A549 (cell line): ENCODE measurements at regions not wholly inside any gene's neighbourhood (a gene's known extent, or its start where the extent isn't known, plus 50 kb on each side); places are given as distances from the start of the nearest gene placed in this dataset.

ENCODE experiments used
- CBX2 ChIP-seq: fragments of 200-600 bp; sonication (generic); IDR thresholded peaks from 2 replicates; pipeline ENCODE4 v1.6.1; 2016; ENCODE audit warnings: low read depth, mild to moderate bottlenecking, borderline replicate concordance
- CTCF ChIP-seq: fragments of >200 bp; sonication (Bioruptor Twin); formaldehyde crosslinking; IDR thresholded peaks from 3 replicates; pipeline ENCODE4 v1.5.1; 2016
- ELK1 ChIP-seq: fragments of 150-350 bp; IDR thresholded peaks from 2 replicates; pipeline ENCODE4 v1.6.1; 2014; ENCODE audit warnings: low read depth, mild to moderate bottlenecking, low read length
- FOSL2 ChIP-seq, 2 experiments: fragments of 450-650 bp in 1 of 2; fragments of >200 bp in 1 of 2; sonication (Bioruptor Twin) in 1 of 2; formaldehyde crosslinking; IDR thresholded peaks; 2 replicates each; pipeline versions ENCODE4 v1.5.0 to v1.6.1; 2016 to 2020; ENCODE audit warnings: mild to moderate bottlenecking in 1 of 2, moderate library complexity in 1 of 2
- JUN ChIP-seq, 2 experiments: fragments of >200 bp; sonication (Bioruptor Twin); formaldehyde crosslinking; IDR thresholded peaks; 2 replicates in 1 of 2; 3 replicates in 1 of 2; pipeline ENCODE4 v1.6.1; 2016 to 2017
- MAX ChIP-seq: IDR thresholded peaks from 2 replicates; pipeline ENCODE4 v1.6.1; 2012
- PHF8 ChIP-seq: fragments of 200-600 bp; sonication (generic); IDR thresholded peaks from 2 replicates; pipeline ENCODE4 v1.6.1; 2016; ENCODE audit warnings: low read depth, mild to moderate bottlenecking, antibody characterized with exemption, moderate library complexity, borderline replicate concordance
- POLR2A ChIP-seq: IDR thresholded peaks from 2 replicates; pipeline ENCODE4 v1.6.1; 2012; ENCODE audit warnings: mild to moderate bottlenecking, low read length
- RCOR1 ChIP-seq: fragments of 150-350 bp; IDR thresholded peaks from 2 replicates; pipeline ENCODE4 v1.6.1; 2014; ENCODE audit warnings: antibody characterized with exemption, low read length, low read depth
- REST ChIP-seq: fragments of 200-600 bp; sonication (generic); IDR thresholded peaks from 2 replicates; pipeline ENCODE4 v1.6.1; 2016; ENCODE audit warnings: antibody characterized with exemption, mild to moderate bottlenecking, moderate library complexity
- SREBF2 ChIP-seq: fragments of 450-650 bp; IDR thresholded peaks from 2 replicates; pipeline ENCODE4 v1.6.1; 2014; ENCODE audit warnings: mild to moderate bottlenecking, moderate library complexity
- USF2 ChIP-seq: fragments of 450-650 bp; IDR thresholded peaks from 2 replicates; pipeline ENCODE4 v1.6.1; 2014; ENCODE audit warnings: antibody characterized with exemption
- ZFP36 ChIP-seq: fragments of 450-650 bp; IDR thresholded peaks from 2 replicates; pipeline ENCODE4 v1.6.1; 2014; ENCODE audit warnings: borderline replicate concordance; ENCODE audit not compliant: partially characterized antibody
- ZNF302 ChIP-seq: fragments of 250-450 bp; sonication (Bioruptor Pico); IDR thresholded peaks from 2 replicates; pipeline ENCODE4 v1.9.0; 2021; ENCODE audit warnings: inconsistent platforms, mild to moderate bottlenecking, moderate library complexity

- TF ChIP-seq USF2, result no peak
- TF ChIP-seq CTCF, result no peak
- TF ChIP-seq FOSL2 (IDR thresholded peaks at IDR 0.05), result no peak
- no peak for TF ChIP-seq FOSL2 (CRISPR knock-in tag; IDR thresholded peaks at IDR 0.05)
- no peak for TF ChIP-seq REST
- TF ChIP-seq MAX, result no peak
- TF ChIP-seq POLR2A, result no peak
- TF ChIP-seq JUN (IDR thresholded peaks at IDR 0.05), result no peak
- TF ChIP-seq RCOR1, result no peak
- no peak for TF ChIP-seq CBX2
- TF ChIP-seq ZNF302 (CRISPR knock-in tag), result no peak
- no peak for TF ChIP-seq ELK1
- no peak for TF ChIP-seq SREBF2
- no peak for TF ChIP-seq PHF8
- TF ChIP-seq ZFP36, result no peak
Measured at GRCh38 chr20:16974080-16974854, 226.1 kb downstream of the OTOR start.
